Kidney (tissue), 13 donors: ENCODE measurements at regions not wholly inside any gene's neighbourhood (a gene's known extent, or its start where the extent isn't known, plus 50 kb on each side); places are given as distances from the start of the nearest gene placed in this dataset.

Source experiments
- DNase-seq, 5 donors: peaks; one replicate each; pipeline ENCODE4 v3.0.0-alpha.2; 2013 to 2020
- FAIRE-seq: peaks from 2 replicates; lab custom pipeline; 2012; peaks lifted over from hg19 to GRCh38; lab: Jason Lieb, UNC
- H3K27ac ChIP-seq, 2 donors: one replicate each; pipeline ENCODE4 v1.7.0; 2013; ENCODE audit warnings: low read depth in 2 of 2, low read length in 2 of 2, inconsistent platforms in 1 of 2
- H3K27me3 ChIP-seq: one replicate; pipeline ENCODE4 v1.7.1; 2013; ENCODE audit warnings: low read length, inconsistent platforms; ENCODE audit not compliant: control insufficient read depth, insufficient read depth
- H3K36me3 ChIP-seq, 3 donors: one replicate each; pipeline versions ENCODE4 v1.7.0 to v1.7.1; 2013; ENCODE audit warnings: low read length in 3 of 3, control low read depth in 1 of 3, inconsistent platforms in 1 of 3; ENCODE audit not compliant: insufficient read depth in 3 of 3, control insufficient read depth in 2 of 3
- H3K4me1 ChIP-seq, 3 donors: one replicate each; pipeline versions ENCODE4 v1.7.0 to v1.7.1; 2013; ENCODE audit warnings: low read length in 3 of 3, inconsistent platforms in 1 of 3, low read depth in 1 of 3; ENCODE audit not compliant: control insufficient read depth in 2 of 3, insufficient read depth in 2 of 3
- H3K4me3 ChIP-seq, 3 donors: one replicate each; pipeline versions ENCODE4 v1.7.0 to v1.8.1; 2013; ENCODE audit warnings: low read length in 3 of 3, control low read depth in 1 of 3, inconsistent platforms in 1 of 3
- H3K9ac ChIP-seq, 3 donors: one replicate each; pipeline versions ENCODE4 v1.7.0 to v1.7.1; 2013; ENCODE audit warnings: low read length in 3 of 3, control low read depth in 1 of 3, inconsistent platforms in 1 of 3
- H3K9me3 ChIP-seq, 3 donors: one replicate each; pipeline versions ENCODE4 v1.7.0 to v1.7.1; 2013; ENCODE audit warnings: low read length in 3 of 3, control low read depth in 1 of 3, inconsistent platforms in 1 of 3; ENCODE audit not compliant: control insufficient read depth in 2 of 3, insufficient read depth in 1 of 3
- intact Hi-C: fragments of 100-400 bp; cut with DNase I; formaldehyde crosslinking; loops from one replicate; pipeline ENCODE4 v1.11.1; 2022
- TF ChIP-seq, protein P1 (sequence below): IDR thresholded peaks from 3 replicates; pipeline ENCODE4 v1.5.1; 2012; ENCODE audit warnings: mild to moderate bottlenecking, moderate library complexity, borderline replicate concordance; ENCODE audit not compliant: insufficient read depth; ENCODE audit errors: extremely low read depth
- donor health status: control.
- donor health status: control.
- donor health status: control.
- donor health status: control.
- donor health status: control.
- donor health status: DM: yes; HTN: yes; CAD: no.
- donor health status: Normal renal cell carcinoma (clear cell type).

DNA sequence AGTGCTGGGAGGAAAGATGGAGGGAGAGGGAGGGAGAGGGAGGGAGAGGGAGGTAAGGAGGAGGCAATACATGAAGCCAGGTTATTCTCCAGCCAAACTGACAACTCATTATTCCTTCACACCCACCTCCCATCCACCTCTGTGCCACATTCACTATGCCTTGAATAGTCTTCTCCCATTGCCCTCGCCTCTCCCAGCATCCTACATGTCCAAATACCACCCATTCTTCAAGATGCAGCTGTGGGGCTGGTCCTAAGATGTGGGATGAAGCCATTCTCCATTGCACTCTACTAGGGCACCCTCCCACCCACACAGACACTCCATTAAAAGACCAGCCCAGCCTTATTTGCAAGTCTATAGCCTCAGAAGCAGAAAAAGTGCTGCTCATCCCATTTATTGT lies 165.8 kb downstream of the RRAGC start:
- Histone ChIP-seq H3K4me1 (no peaks in the 10 kb centered on the region), H3K36me3 (no peaks in the 10 kb centered on the region), H3K4me3 (no peak overlapping the region), H3K9me3 (no peaks in the 10 kb centered on the region), H3K27me3 (no peaks in the 10 kb centered on the region), H3K9ac (no peak overlapping the region), H3K27ac (no peak overlapping the region)
- FAIRE-seq = no peak
- no peak for DNase-seq
- TF ChIP-seq, protein P1, sequence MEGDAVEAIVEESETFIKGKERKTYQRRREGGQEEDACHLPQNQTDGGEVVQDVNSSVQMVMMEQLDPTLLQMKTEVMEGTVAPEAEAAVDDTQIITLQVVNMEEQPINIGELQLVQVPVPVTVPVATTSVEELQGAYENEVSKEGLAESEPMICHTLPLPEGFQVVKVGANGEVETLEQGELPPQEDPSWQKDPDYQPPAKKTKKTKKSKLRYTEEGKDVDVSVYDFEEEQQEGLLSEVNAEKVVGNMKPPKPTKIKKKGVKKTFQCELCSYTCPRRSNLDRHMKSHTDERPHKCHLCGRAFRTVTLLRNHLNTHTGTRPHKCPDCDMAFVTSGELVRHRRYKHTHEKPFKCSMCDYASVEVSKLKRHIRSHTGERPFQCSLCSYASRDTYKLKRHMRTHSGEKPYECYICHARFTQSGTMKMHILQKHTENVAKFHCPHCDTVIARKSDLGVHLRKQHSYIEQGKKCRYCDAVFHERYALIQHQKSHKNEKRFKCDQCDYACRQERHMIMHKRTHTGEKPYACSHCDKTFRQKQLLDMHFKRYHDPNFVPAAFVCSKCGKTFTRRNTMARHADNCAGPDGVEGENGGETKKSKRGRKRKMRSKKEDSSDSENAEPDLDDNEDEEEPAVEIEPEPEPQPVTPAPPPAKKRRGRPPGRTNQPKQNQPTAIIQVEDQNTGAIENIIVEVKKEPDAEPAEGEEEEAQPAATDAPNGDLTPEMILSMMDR = no peak
- intact Hi-C loops = no loop called here

DNA sequence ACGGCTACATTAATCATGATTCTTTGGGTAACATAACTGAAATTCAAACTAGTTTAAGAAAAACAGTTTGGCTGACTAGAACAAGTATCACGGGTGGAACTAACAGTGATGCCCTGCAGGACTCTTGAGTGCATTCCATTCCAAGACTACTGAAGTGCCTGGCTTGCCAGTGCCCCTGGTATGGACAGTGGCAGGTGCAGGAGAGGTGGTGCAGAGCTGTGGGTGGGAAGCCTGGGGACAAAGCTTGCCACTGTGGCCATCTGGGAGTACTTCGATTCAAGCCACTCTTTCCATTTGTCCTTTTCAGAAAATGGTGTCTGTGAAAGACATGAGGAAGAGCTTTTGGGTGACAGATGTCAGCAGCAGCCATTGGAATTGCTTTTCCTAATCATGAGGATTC lies 166.5 kb downstream of the RRAGC start:
- Histone ChIP-seq H3K36me3 (no peaks in the 10 kb centered on the region), H3K9ac (no peak overlapping the region), H3K9me3 (no peaks in the 10 kb centered on the region), H3K4me1 (no peaks in the 10 kb centered on the region), H3K27me3 (no peaks in the 10 kb centered on the region), H3K4me3 (no peak overlapping the region), H3K27ac (no peak overlapping the region)
- intact Hi-C loops = no loop called here
- DNase-seq = no peak
- TF ChIP-seq, protein P1 = no peak
- no peak for FAIRE-seq

DNA sequence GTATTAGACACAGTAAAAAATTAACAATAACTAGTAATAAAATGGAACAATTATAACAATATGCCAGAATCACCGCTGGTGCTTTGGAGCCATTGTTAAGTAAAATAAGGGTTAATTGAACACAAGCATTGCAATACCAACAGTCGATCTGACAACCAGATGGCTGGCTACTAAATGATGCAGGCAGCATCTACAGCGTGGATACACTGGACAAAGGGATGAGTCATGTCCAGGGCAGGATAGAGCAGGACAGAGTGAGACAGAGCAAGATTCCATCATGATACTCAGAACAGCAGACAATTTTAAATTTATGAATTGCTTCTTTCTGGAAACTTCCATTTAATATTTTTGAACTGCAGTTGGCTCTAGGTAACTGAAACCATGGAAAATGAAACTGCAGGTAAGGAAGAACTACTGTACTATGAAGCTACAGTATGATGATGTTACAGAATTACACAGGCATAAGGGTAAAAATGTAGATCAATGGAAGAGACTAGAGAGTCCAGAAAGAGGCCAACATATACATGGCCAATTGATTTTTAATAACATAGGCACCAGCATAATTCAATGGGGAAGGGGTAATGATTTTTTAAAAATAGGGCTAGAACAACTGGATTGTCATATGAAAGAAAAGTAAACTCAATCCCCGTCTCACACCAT lies 168.7 kb downstream of the RRAGC start:
- TF ChIP-seq, protein P1 = no peak
- FAIRE-seq (no peak), DNase-seq (no peak)
- no peaks in the 10 kb centered on the region for H3K9me3 ChIP-seq
- no peaks in the 10 kb centered on the region for H3K4me1 ChIP-seq
- H3K36me3 ChIP-seq = no peaks in the 10 kb centered on the region
- H3K27ac ChIP-seq = no peak overlapping the region
- no peak overlapping the region for H3K4me3 ChIP-seq
- H3K27me3 ChIP-seq = peaks cover 7% of the 10 kb centered on the region
- intact Hi-C loops = no loop called here
- H3K9ac ChIP-seq = no peak overlapping the region

DNA sequence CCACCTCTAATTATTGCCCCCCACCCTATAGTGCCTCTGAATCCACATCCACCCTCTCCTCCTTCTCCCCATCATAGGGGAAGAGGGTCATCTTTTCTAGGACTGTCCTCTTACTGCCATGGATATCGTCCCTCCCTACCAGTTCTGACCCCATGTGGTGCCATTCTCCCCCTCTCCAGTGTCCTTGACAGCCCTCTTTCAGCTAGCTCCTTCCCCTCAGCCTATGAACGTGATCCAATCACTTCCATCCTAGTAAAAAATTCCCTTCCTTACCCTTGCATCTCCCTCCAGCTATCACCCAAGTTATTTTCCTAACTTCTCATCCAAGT lies 172.7 kb downstream of the RRAGC start:
- no peaks in the 10 kb centered on the region for H3K4me1 ChIP-seq
- H3K36me3 ChIP-seq = no peaks in the 10 kb centered on the region
- FAIRE-seq (no peak), DNase-seq (no peak)
- intact Hi-C loops = no loop called here
- TF ChIP-seq, protein P1 = no peak
- H3K9me3 ChIP-seq = no peaks in the 10 kb centered on the region
- no peak overlapping the region for H3K9ac ChIP-seq
- no peak overlapping the region for H3K27ac ChIP-seq
- H3K27me3 ChIP-seq = peaks cover 7% of the 10 kb centered on the region
- no peak overlapping the region for H3K4me3 ChIP-seq
